Panc1 (cell line): ENCODE measurements at regions not wholly inside any gene's neighbourhood (a gene's known extent, or its start where the extent isn't known, plus 50 kb on each side); places are given as distances from the start of the nearest gene placed in this dataset.

Source experiments
- ATAC-seq: fragments of 200-7000 bp; cut with Tn5 transposase; 2 replicates; pipeline ENCODE4 v1.9.1; 2020; ENCODE audit warnings: mild to moderate bottlenecking, moderate library complexity
- BruUV-seq: library from RNA; stranded (reverse); fragments of 400-500 nt; replicated peaks from 2 replicates; lab custom pipeline; 2021; lab: Mats Ljungman, UMichigan
- CTCF ChIA-PET: fragments of 300-600 bp; sonication (Branson Sonifier 250); formaldehyde crosslinking; loops from one replicate; lab custom pipeline; 2022; ENCODE audit warnings: antibody characterized with exemption; lab: Charles Lee
- POLR2A ChIA-PET: fragments of 300-600 bp; sonication (Branson Sonifier 250); formaldehyde crosslinking; loops from one replicate; lab custom pipeline; 2022; ENCODE audit warnings: antibody characterized with exemption; lab: Charles Lee
- DNase-seq: peaks from one replicate; pipeline ENCODE4 v3.0.0-alpha.2; 2010; ENCODE audit warnings: low read depth, low spot score
- H3K27ac ChIP-seq: 2 replicates; pipeline ENCODE4 v1.5.1; 2011; ENCODE audit warnings: mild to moderate bottlenecking, low read length, inconsistent platforms
- H3K27me3 ChIP-seq: fragments of 200-500 bp; sonication (Bioruptor generic); 2 replicates; pipeline ENCODE4 v1.6.0; 2014; ENCODE audit warnings: low read length, inconsistent platforms; ENCODE audit not compliant: control insufficient read depth, insufficient read depth
- H3K36me3 ChIP-seq: fragments of 200-500 bp; sonication (Bioruptor generic); 2 replicates; pipeline ENCODE4 v1.5.1; 2014; ENCODE audit warnings: inconsistent platforms, mild to moderate bottlenecking, low read length, moderate library complexity; ENCODE audit not compliant: control insufficient read depth, insufficient read depth
- H3K4me1 ChIP-seq: 2 replicates; pipeline ENCODE4 v1.5.1; 2011; ENCODE audit warnings: inconsistent platforms, mild to moderate bottlenecking, low read length, moderate library complexity; ENCODE audit not compliant: control insufficient read depth, insufficient read depth
- H3K4me3 ChIP-seq, 2 experiments: 2 replicates each; pipeline ENCODE4 v1.5.1; 2011 to 2012; ENCODE audit warnings: low read depth in 2 of 2, low read length in 2 of 2, mild to moderate bottlenecking in 2 of 2, inconsistent platforms in 1 of 2, moderate library complexity in 1 of 2
- H3K9me3 ChIP-seq: fragments of 200-500 bp; sonication (Bioruptor generic); 2 replicates; pipeline ENCODE4 v1.5.1; 2014; ENCODE audit warnings: low read depth, mild to moderate bottlenecking, inconsistent platforms, low read length, moderate library complexity; ENCODE audit not compliant: control insufficient read depth, insufficient read depth
- CTCF ChIP-seq: fragments of 450-650 bp; IDR thresholded peaks from 2 replicates; pipeline ENCODE4 v1.5.1; 2017; ENCODE audit warnings: mild to moderate bottlenecking
- POLR2AphosphoS5 ChIP-seq: IDR thresholded peaks from 2 replicates; pipeline ENCODE4 v1.6.1; 2012; ENCODE audit warnings: mild to moderate bottlenecking, low read depth, low read length, moderate library complexity
- REST ChIP-seq, 2 experiments: IDR thresholded peaks; 2 replicates each; pipeline ENCODE4 v1.6.1; 2011 to 2012; ENCODE audit warnings: low read depth in 2 of 2, control low read depth in 1 of 2, low read length in 1 of 2, mild to moderate bottlenecking in 1 of 2, moderate library complexity in 1 of 2; ENCODE audit not compliant: insufficient read depth in 1 of 2
- SIN3A ChIP-seq: IDR thresholded peaks from 2 replicates; pipeline ENCODE4 v1.6.1; 2012; ENCODE audit warnings: low read depth, mild to moderate bottlenecking, low read length, moderate library complexity, borderline replicate concordance; ENCODE audit not compliant: insufficient read depth
- TCF7L2 ChIP-seq: IDR thresholded peaks from 2 replicates; pipeline ENCODE4 v1.6.1; 2011; ENCODE audit warnings: mild to moderate bottlenecking, low read depth, low read length, inconsistent platforms
- in situ Hi-C: cut with HindIII; loops from 2 replicates; pipeline ENCODE4 v1.10.0; 2016; ENCODE audit warnings: low sequenced_read_pairs, low pct_unique_long_range_greater_than_20kb
- intact Hi-C: fragments of 100-400 bp; cut with micrococcal nuclease; formaldehyde crosslinking; loops from one replicate; pipeline ENCODE4 v1.10.0; 2022; ENCODE audit not compliant: unreplicated experiment

- no TSS peak for BruUV-seq
- Histone ChIP-seq H3K9me3 (no peaks in the 10 kb centered on the region), H3K36me3 (no peaks in the 10 kb centered on the region), H3K4me1 (no peaks in the 10 kb centered on the region), H3K27me3 (no peaks in the 10 kb centered on the region), H3K27ac (no peak overlapping the region), H3K4me3 (no peak overlapping the region)
- intact Hi-C loops: no loop called here
- ATAC-seq (no peak), DNase-seq (no peak)
- POLR2A ChIA-PET: no interaction called here
- CTCF ChIA-PET: no interaction called here
- in situ Hi-C loops: no loop called here
- TF ChIP-seq CTCF (no peak), REST (IDR thresholded peaks at IDR 0.05; ENCODE audit: insufficient read depth in 1 of 2, low read depth in 2 of 2, low read length in 1 of 2) (no peak), TCF7L2 (no peak), POLR2AphosphoS5 (no peak), SIN3A (no peak)
Observed at GRCh38 chr9:87120610-87121009, 173.3 kb upstream of the GAS1 start.

GRCh38 chr9:87122947-87123685, 175.8 kb upstream of the GAS1 start:
- H3K27me3 ChIP-seq: no peaks in the 10 kb centered on the region
- TF ChIP-seq SIN3A (no peak), REST (IDR thresholded peaks at IDR 0.05; ENCODE audit: insufficient read depth in 1 of 2, low read depth in 2 of 2, low read length in 1 of 2) (no peak), POLR2AphosphoS5 (no peak), CTCF (no peak), TCF7L2 (no peak)
- CTCF ChIA-PET: no interaction called here
- intact Hi-C loops (no loop called here), in situ Hi-C loops (no loop called here)
- no peaks in the 10 kb centered on the region for H3K36me3 ChIP-seq
- ATAC-seq (no peak), DNase-seq (no peak)
- no peaks in the 10 kb centered on the region for H3K4me1 ChIP-seq
- no peak overlapping the region for H3K4me3 ChIP-seq
- no peak overlapping the region for H3K27ac ChIP-seq
- no TSS peak for BruUV-seq
- POLR2A ChIA-PET: no interaction called here
- no peaks in the 10 kb centered on the region for H3K9me3 ChIP-seq
